GM12865 (cell line): ENCODE measurements at regions not wholly inside any gene's neighbourhood (a gene's known extent, or its start where the extent isn't known, plus 50 kb on each side); places are given as distances from the start of the nearest gene placed in this dataset.
"Not testable (repeated sequence)": the region's sequence is repeated elsewhere in the genome, so short reads cannot be mapped to it uniquely, and the experiment has no call there.

ENCODE experiments used
- DNase-seq: peaks from one replicate; pipeline ENCODE4 v3.0.0; 2010; ENCODE audit warnings: low read depth
- H3K4me3 ChIP-seq: 2 replicates; pipeline ENCODE4 v1.5.1; 2011; ENCODE audit warnings: mild to moderate bottlenecking, low read depth, low read length, control low read depth
- CTCF ChIP-seq: IDR thresholded peaks from 2 replicates; pipeline ENCODE4 v1.5.1; 2011; ENCODE audit warnings: low read length, control low read depth, low read depth, inconsistent platforms; ENCODE audit not compliant: insufficient read depth; ENCODE audit errors: missing control alignments

GRCh38 chr7:119630406-119630969 lies 642.5 kb upstream of the KCND2 start:
- TF ChIP-seq CTCF = no peak
- no peak overlapping the region for H3K4me3 ChIP-seq
- DNase-seq = no peak

GRCh38 chr7:119633812-119634211 lies 639.2 kb upstream of the KCND2 start:
- H3K4me3 ChIP-seq, DNase-seq: not testable (repeated sequence)

GRCh38 chr7:119640326-119640725 lies 632.6 kb upstream of the KCND2 start:
- no peak for TF ChIP-seq CTCF
- DNase-seq = no peak
- no peak overlapping the region for H3K4me3 ChIP-seq

- TF ChIP-seq CTCF = no peak
- peak; percentile 0 for DNase-seq
These were observed 632.1 kb upstream of the KCND2 start for GRCh38 chr7:119640861-119641260.

GRCh38 chr7:119643558-119643957 lies 629.4 kb upstream of the KCND2 start:
- no peak for DNase-seq
- H3K4me3 ChIP-seq = no peak overlapping the region
- TF ChIP-seq CTCF = no peak

More at GRCh38 chr7:119640861-119641260, 632.1 kb upstream of the KCND2 start:
- H3K4me3 ChIP-seq = no peak overlapping the region

- H3K4me3 ChIP-seq = no peak overlapping the region
- no peak for TF ChIP-seq CTCF
- DNase-seq = no peak
These were observed 625.7 kb upstream of the KCND2 start for GRCh38 chr7:119647286-119647685.

GRCh38 chr7:119648752-119649151 lies 624.2 kb upstream of the KCND2 start:
- not testable (repeated sequence) for H3K4me3 ChIP-seq, DNase-seq

- DNase-seq = no peak
- TF ChIP-seq CTCF = no peak
- no peak overlapping the region for H3K4me3 ChIP-seq
These were observed 612.9 kb upstream of the KCND2 start for GRCh38 chr7:119660080-119660479.
